ENCODE measurements at regions not wholly inside any gene's neighbourhood (a gene's known extent, or its start where the extent isn't known, plus 50 kb on each side); places are given as distances from the start of the nearest gene placed in this dataset.

GRCh38 chr1:222171005-222171404 lies 376.9 kb downstream of the HHIPL2 start:
- Histone ChIP-seq H3K4me3 (ENCODE audit: low read length) (no peak overlapping the region), H3K27me3 (replicated peaks; ENCODE audit: insufficient read depth, low read length) (no peaks in the 10 kb centered on the region), H4K20me1 (ENCODE audit: insufficient read depth, low read length) (no peaks in the 10 kb centered on the region), H2AFZ (ENCODE audit: low read length) (no peak overlapping the region), H3K4me2 (ENCODE audit: low read depth, low read length) (no peak overlapping the region), H3K9me3 (replicated peaks; ENCODE audit: insufficient read depth, low read length) (no peaks in the 10 kb centered on the region), H3K9ac (ENCODE audit: low read length) (no peak overlapping the region), H3F3A (ENCODE audit: insufficient read depth, low read length) (no peaks in the 10 kb centered on the region), H3K79me2 (ENCODE audit: low read length) (no peaks in the 10 kb centered on the region), H3K9me2 (replicated peaks; ENCODE audit: insufficient read depth, low read length) (no peaks in the 10 kb centered on the region), H3K27ac (ENCODE audit: low read length) (no peak overlapping the region), H3K36me3 (replicated peaks; ENCODE audit: insufficient read depth, low read length) (no peaks in the 10 kb centered on the region), H3K4me1 (ENCODE audit: low read length) (no peaks in the 10 kb centered on the region)
- TF ChIP-seq EZH2phosphoT487 (IDR thresholded peaks at IDR 0.05; ENCODE audit: low read length) (no peak), CTCF (IDR thresholded peaks at IDR 0.05; ENCODE audit: low read length) (peak; percentile 74), EZH2 (optimal IDR thresholded peaks at IDR 0.05; ENCODE audit: low read depth, low read length) (no peak)
- peak; percentile 50 for DNase-seq

- Histone ChIP-seq H3K4me2 (ENCODE audit: low read depth, low read length) (no peak overlapping the region), H3K36me3 (replicated peaks; ENCODE audit: insufficient read depth, low read length) (no peaks in the 10 kb centered on the region), H3K9ac (ENCODE audit: low read length) (no peak overlapping the region), H3K9me2 (replicated peaks; ENCODE audit: insufficient read depth, low read length) (no peaks in the 10 kb centered on the region), H3K9me3 (replicated peaks; ENCODE audit: insufficient read depth, low read length) (no peaks in the 10 kb centered on the region), H3K4me1 (ENCODE audit: low read length) (no peaks in the 10 kb centered on the region), H3K79me2 (ENCODE audit: low read length) (no peaks in the 10 kb centered on the region), H3K27me3 (replicated peaks; ENCODE audit: insufficient read depth, low read length) (no peaks in the 10 kb centered on the region), H2AFZ (ENCODE audit: low read length) (no peak overlapping the region), H4K20me1 (ENCODE audit: insufficient read depth, low read length) (no peaks in the 10 kb centered on the region), H3K27ac (ENCODE audit: low read length) (no peak overlapping the region), H3F3A (ENCODE audit: insufficient read depth, low read length) (no peaks in the 10 kb centered on the region), H3K4me3 (ENCODE audit: low read length) (no peak overlapping the region)
- no peak for DNase-seq
- TF ChIP-seq EZH2phosphoT487 (IDR thresholded peaks at IDR 0.05; ENCODE audit: low read length), result no peak
- TF ChIP-seq EZH2 (optimal IDR thresholded peaks at IDR 0.05; ENCODE audit: low read depth, low read length), result no peak
- no peak for TF ChIP-seq CTCF (IDR thresholded peaks at IDR 0.05; ENCODE audit: low read length)
These were observed 379.3 kb downstream of the HHIPL2 start for GRCh38 chr1:222168621-222169020.

- no peaks in the 10 kb centered on the region for H3K9me2 ChIP-seq (replicated peaks; ENCODE audit: insufficient read depth, low read length)
- no peaks in the 10 kb centered on the region for H3K4me1 ChIP-seq (ENCODE audit: low read length)
- TF ChIP-seq EZH2phosphoT487 (IDR thresholded peaks at IDR 0.05; ENCODE audit: low read length) (no peak), CTCF (IDR thresholded peaks at IDR 0.05; ENCODE audit: low read length) (no peak), EZH2 (optimal IDR thresholded peaks at IDR 0.05; ENCODE audit: low read depth, low read length) (no peak)
- no peaks in the 10 kb centered on the region for H3K36me3 ChIP-seq (replicated peaks; ENCODE audit: insufficient read depth, low read length)
- H3K9me3 ChIP-seq (replicated peaks; ENCODE audit: insufficient read depth, low read length), result no peaks in the 10 kb centered on the region
- no peak overlapping the region for H3K4me3 ChIP-seq (ENCODE audit: low read length)
- no peaks in the 10 kb centered on the region for H4K20me1 ChIP-seq (ENCODE audit: insufficient read depth, low read length)
- no peak overlapping the region for H3K27ac ChIP-seq (ENCODE audit: low read length)
- no peak for DNase-seq
- H3K9ac ChIP-seq (ENCODE audit: low read length), result no peak overlapping the region
- no peak overlapping the region for H2AFZ ChIP-seq (ENCODE audit: low read length)
- no peak overlapping the region for H3K4me2 ChIP-seq (ENCODE audit: low read depth, low read length)
- no peaks in the 10 kb centered on the region for H3F3A ChIP-seq (ENCODE audit: insufficient read depth, low read length)
- no peaks in the 10 kb centered on the region for H3K79me2 ChIP-seq (ENCODE audit: low read length)
- H3K27me3 ChIP-seq (replicated peaks; ENCODE audit: insufficient read depth, low read length), result no peaks in the 10 kb centered on the region
These were observed 380.0 kb downstream of the HHIPL2 start for GRCh38 chr1:222167896-222168295.
